GM18517 (cell line): ENCODE measurements at regions not wholly inside any gene's neighbourhood (a gene's known extent, or its start where the extent isn't known, plus 50 kb on each side); places are given as distances from the start of the nearest gene placed in this dataset.

Experiments used
- ATAC-seq: cut with Tn5 transposase; IDR thresholded peaks from one replicate; pipeline ENCODE4 v1.9.1; 2021; ENCODE audit warnings: mild to moderate bottlenecking, moderate library complexity; ENCODE audit not compliant: unreplicated experiment

DNA sequence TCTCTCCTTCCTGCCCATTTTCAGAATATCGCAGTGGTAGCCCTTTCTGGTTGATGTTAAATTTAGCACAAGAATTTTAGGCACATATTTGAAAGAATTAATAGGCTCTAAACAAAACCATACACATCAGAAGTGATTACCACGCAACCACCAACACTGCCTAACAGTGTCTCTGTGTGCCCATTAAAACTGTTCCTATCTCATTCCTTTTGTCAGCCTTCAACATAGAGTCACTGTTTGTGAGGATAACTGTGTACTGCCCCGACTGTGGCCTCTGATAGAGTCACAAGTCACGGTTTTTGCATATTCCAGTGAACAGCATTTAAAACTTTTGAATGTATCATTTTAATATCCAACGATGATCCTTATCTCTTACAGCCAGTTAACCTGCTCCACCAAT, 116.8 kb upstream of the TNFAIP3 start:
- no peak for ATAC-seq

DNA sequence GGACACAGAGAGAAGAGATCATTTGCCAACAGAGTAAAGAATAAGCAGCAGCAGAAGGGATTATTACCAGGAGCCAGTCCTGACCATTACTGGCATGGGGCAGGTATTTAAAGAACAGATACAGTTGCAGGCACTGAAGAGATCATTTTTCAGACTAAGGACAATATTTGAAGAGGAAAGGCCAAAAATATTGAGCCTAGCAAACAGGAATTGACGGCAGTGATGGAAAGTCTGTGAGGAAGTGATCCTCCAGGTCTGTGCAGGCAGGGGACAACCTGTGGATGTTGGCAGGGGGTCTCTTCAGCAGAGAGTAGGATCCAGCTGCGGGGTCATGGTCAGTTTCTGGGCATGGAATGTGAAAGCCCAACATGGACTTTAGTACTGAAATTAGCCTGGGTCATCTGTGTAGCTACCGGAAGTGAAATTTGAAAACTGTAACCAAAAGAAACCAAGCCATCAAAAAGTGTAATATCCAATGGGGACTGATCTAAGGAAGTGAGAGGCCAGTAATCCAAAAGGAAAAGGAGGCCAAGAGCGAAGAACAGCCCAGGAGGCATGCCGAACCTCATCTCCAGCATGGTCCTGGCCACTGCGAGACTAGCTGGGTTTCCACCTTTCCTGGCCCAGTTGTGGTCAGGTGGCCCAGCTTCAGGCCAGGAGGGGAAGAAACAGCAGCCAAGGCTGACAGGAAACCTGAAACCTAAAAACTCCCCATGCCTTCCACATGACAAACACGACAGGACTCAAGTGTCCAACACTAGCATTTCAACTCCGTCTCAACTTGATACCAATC, 115.1 kb upstream of the TNFAIP3 start:
- no peak for ATAC-seq

DNA sequence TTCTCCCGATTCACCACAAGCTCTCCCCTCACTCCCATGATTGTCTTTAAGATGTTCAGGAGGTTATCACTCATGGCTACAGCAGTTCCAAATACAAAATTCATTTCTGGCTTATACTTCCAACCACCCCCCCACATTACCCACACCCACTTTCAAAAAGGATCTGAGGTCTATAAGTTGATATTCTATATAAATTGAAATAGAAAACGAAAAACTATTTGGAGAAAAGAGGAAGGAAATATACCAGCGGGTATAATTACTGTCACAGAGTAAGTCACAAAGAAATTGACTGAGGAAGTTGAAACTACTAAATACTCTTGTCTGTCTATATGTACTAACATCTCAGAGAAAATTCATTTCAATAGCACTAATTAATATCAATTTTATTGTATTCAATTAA, 112.7 kb upstream of the TNFAIP3 start:
- peak; percentile 68 for ATAC-seq

DNA sequence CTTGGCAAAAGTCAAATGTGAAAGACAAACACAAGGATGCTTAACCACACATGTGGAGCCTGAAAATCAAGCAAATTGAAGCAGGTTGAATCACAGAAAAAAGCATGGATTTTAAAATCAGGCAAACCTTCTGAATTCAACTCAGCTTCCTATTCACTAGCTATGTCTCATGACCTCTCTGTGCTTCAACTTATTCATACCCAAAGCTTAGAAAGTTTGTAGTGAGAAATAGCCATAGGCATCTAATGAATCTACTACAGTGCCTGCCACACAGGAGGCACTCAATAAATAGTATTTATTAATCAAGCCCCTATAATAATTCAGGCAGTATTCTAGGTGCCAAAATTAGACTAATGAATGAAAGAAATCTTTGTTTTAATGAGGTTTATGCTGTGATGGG, 112.2 kb upstream of the TNFAIP3 start:
- peak; percentile 31 for ATAC-seq

DNA sequence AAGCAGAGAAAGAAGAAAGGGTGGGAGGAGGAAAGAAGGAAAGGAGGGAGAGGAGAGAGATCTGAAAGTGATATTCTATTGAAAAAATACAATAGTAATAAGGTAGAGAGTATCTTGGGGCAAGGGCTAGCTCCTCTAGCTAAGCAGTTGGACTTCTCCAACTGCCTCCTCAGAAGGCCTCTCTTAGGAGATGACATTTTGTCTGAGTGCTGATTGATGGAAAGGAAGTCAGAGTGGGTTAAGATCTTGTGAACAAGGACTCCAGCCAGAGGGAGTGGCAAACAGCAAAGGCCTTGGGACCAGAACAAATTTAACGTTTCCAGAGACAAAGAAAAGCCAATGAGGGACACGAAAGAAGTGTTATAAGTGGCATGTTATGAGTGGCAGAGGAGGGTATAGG, 111.8 kb upstream of the TNFAIP3 start:
- no peak for ATAC-seq

DNA sequence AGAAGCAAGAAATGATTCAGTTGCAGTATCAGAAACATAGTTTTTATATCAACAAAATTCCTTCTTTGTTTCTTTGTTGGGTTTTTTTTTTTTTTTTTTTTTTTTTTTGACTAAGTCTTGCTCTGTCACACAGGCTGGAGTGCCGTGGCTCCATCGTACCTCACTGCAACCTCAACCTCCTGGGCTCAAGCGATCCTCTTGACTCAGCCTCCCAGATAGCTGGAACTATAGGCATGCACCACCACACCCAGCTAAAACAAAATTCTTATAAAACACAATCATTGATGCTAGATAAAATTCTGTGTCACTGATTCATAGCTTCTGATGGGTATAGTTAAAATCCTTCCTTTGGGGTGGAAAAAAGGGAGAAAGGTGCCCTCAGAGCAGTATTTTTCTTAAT, 110.3 kb upstream of the TNFAIP3 start:
- no peak for ATAC-seq

DNA sequence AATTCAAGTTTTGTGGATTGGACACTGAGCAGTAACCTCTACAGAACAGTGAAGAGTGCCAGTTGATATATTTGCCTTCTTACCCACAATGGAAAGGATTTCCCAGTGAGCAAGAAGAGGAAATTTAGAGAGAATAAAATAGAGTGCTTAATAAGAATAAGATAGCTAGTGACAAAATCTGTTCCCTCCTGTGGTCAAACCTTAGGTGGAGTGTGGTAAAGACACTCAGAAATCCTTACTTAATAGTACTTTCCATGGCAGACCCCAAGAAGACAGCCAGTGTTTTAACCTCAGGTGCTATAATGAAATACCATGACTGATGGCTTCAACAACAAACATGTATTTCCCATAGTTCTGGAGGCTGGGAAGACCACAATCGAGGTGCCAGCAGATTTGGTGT, 108.4 kb upstream of the TNFAIP3 start:
- ATAC-seq, result no peak

DNA sequence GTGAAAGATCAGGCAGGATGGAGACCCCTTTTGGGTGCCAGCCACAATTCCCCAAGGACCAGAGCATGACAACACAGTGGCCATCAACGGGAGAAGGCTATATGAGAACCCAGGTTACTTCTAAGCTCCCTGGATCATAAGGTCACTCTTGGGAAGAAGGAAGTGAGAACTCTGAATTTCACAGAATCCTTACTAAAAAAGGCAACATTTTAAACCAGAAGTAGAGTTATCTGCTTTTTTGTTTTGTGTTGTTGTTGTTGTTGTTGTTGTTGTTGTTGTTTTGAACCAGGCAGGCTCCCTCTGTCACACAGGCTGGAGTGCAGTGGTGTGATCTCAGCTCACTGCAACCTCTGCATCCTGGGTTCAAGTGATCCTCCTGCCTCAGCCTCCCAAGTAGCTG, 107.4 kb upstream of the TNFAIP3 start:
- no peak for ATAC-seq

DNA sequence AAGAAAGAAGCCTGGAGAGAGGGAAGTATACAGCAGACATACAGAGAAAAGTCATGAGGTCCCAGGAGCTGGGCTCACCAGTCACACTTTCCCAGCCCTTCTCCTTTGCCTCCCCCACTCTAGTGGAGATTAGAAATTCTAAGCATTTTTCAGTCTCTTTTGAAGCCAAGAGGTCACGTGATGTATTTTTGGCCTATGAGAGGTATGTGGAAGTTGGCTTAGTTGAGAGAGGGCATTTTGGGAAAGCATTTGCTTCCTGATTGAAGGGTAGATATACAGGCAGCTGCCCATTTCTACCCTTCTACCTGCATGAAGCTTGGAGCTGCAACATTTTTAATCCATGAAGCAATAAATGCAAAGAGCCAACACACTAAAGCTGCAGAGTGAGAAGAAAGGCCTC, 106.0 kb upstream of the TNFAIP3 start:
- ATAC-seq, result no peak

DNA sequence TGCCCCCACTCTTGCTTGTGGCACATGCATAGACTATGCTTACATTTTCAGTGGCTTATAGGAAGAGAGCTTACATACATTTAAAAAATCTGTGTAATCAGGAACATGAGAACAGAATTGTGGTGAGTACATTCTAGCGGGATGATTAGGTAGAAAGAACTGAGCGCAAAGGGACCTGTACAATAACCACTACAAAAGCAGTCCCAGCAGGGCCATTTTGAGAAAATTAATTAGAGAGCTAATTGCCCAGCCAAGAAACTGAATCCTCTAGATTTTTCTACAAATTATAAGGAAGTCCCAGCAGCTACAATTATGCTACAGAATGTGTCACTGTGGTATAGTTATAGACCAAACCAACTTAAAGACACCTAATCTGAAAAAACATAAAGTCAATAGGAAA, 105.6 kb upstream of the TNFAIP3 start:
- no peak for ATAC-seq

DNA sequence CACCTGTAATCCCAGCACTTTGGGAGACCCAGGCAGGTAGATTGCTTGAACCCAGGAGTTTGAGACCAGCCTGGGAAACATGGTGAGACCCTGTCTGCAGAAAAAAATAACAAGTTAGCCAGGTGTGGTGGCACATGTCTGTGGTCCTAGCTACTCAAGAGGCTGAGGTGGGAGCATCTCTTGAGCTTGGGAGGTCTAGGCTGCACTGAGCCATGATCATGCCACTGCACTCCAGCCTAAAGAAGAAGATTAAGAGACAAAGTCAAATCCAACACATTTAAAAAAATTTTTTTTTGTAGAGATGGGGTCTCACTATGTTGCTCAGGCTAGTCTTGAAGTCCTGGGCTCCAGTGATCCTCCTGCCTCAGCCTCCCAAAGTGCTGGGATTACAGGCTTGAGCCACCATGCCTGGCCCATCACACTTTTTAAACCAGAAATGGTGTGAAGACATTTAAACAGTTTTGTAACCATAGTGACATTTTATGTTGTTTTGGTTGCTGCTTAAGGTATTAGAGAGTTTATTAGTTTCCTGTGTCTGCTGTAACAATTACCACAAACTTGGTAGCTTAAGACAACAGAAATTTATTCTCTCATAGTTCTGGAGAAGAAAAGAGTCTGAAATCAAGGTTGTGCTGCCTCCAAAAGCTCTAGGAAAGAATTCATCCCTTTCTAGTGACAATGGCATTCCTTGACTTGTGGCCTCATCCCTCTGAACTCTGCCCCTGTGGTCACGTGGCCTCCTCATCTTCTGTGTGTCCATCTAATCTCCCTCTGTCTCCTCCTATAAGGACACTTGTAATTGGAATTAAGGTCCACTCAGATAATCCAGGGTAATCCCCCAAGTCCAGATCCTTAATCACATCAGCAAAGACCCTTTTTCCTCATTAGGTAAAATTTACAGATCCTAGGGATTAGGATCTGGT, 104.6 kb upstream of the TNFAIP3 start:
- no peak for ATAC-seq

DNA sequence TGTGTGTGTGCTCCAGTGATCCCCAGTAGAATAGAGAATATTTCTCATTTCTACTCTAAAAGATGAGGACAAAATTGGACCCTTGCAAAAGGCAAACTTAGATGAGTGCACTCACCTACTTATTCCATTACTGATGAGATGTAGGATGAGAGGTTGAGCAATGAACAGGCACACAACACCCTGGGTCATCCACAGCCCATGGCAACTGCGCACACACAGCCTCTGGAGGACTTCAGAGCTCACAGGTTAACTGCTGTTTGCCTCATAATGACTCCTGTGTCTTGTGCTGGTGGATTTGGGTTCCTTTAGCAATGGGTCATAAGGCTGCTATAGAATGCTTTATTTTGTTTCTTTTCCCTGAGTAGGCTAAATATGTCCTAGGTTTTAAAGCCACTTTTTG, 103.6 kb upstream of the TNFAIP3 start:
- ATAC-seq, result no peak

DNA sequence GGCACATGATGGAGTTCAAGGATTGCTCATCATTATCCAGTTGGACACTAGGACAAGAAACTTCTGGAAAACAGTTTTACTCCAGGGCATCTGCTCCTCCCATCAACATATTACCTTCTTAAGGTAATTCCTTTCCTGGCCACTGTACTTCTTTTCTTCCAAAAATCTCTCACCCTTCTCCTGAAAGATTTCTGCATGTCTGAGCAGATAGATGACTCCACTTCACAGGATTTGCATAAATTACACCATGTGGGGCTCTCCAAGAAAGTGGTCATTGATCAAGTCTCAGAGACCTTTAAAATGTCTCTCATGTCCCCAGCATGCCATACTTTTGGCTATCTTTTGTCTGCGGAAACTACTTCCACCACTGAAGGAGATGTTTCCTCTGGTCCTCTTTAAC, 103.2 kb upstream of the TNFAIP3 start:
- no peak for ATAC-seq

DNA sequence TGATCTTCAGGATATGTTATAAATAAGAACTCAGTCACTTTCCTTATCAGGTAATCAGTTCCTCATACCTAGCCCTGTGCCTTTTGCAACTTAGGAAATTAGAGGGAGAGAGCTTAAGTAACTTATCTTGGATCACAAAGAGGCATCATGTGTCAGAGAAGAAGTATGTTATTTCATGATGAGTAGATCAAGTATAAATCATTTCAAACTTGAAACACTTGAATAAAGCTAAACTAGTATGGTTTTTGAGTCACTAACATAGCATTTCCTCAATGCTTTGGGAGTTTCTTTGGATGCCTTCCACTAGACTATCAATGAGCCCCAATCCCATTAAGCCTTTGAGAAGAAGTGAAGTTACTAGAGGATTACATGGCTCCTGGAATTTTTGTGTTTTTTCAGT, 102.6 kb upstream of the TNFAIP3 start:
- ATAC-seq, result no peak

DNA sequence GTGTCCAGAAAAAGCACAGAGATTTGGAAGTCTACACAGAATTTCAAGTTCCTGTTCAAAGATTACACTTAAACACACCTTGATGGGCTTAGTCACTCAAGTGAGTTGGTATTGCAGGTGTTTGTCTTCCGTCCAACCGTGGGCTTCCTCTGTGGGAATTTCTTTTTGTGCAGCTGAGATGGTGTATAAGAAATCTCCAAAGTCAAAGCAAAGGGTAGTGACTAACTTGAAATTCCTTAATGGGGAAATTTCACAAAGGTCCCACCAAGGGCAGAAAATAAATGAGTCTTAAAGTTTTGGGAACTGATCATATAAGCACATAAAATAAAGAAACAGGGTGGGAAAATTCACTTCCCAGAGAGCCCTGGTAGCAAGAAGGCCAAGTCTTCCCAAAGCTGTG, 102.0 kb upstream of the TNFAIP3 start:
- ATAC-seq, result no peak

DNA sequence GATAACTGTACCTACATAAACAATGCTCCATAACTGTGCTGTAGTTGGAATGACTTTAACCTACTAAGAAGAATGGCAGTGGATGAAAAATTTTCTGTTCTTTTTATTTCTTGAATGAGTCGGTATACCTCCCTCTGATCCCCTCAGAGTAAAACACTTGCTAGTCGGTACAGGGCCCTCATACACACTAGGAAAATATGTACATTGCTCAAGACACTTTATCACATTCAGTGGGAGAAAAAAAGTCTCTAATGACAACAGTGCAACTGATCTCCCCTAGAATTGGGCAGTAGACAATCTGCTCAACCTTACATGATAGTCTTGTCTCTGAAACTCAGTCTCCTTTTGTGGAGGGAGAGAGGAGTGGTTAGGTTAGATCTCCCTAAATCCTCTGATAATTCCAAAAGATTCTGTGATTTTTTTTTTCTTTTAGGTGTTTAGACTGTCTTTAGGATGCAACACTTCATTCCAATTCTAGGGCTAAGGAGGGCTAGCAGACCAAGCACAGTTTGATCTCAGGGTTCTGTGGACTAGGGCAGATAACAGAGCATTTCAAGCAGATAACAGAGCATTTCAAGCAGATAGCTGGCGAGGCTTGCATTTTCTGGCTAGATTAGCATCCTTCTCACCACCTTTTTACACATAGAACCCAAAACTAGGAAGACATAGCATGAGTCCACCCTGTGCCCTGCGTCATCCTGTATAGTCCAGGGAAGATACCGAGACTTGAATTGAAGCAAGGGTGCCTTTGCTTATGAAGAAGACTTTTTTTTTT, 100.3 kb upstream of the TNFAIP3 start:
- ATAC-seq, result no peak

DNA sequence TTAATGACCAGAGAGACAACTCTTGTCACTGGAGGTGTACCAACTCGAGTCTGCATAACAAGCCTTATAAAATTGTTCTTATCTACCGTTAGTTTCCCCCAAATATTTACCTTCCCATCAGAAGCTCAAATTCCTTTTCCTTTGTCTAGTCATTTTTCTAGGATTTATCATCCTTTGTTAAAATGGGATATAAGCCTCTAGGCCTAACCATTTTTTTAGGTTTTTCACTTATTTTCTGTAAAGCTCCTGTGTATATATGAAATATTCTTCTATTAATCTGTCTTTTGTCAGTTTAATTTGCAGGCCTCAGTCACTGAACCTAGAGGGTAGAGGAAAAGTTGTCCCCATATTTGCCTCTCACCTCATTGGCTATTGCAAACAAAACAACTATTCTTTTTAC, 99.6 kb upstream of the TNFAIP3 start:
- no peak for ATAC-seq

DNA sequence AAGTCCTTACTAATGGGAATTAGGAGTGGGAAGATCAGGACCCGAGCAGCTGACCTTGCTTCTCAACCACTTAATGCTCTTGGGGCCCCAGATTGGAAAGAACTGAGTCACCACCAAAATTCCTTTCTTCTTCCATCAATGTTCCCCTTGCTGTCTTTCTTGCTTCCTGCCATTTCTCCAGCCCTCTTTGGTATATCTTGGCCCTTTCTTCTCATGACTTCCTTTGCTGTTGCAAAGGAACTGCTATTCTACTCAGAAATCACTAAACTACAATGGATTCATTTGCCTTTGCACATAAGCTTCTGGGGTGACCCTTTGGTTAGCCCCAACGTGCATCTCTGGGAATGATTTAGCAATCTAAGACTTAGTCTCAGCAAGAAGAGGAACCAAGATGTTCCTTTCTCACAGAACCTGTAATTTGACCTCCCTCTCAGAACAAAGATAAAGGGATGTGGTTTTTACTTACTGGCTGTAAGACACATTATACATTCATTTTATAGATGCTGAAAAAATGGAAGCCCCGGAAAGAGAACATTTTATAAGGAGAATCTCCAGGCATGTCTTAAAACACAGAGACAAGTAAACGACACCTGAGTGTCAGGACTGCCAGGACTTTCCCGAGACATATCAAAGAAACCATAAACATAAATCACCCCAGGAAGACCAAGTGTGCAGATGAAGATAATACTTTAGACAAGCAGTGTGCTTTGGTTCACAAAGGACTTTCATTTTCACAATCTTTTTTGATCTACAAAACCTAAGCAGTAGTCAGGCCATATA, 99.0 kb upstream of the TNFAIP3 start:
- ATAC-seq, result peak; percentile 80

DNA sequence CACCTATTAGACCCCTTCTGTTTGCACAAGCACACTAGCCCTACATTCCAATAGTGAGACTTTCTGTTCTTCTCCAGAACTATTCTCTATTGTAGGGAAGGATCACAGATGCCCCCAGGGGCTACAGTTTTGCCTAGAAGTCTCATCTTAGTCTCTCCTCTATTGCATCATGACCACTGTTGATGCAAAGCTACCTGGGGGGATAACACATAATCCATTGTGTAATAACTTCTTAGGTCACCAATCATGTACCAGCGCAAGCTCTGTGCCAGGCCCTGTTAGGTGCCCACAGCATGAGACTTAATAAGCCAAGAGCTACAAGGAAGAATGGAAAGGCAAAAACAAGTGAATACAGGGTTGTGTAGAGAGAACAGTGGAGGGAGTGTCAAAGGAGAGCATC, 98.1 kb upstream of the TNFAIP3 start:
- ATAC-seq, result no peak

DNA sequence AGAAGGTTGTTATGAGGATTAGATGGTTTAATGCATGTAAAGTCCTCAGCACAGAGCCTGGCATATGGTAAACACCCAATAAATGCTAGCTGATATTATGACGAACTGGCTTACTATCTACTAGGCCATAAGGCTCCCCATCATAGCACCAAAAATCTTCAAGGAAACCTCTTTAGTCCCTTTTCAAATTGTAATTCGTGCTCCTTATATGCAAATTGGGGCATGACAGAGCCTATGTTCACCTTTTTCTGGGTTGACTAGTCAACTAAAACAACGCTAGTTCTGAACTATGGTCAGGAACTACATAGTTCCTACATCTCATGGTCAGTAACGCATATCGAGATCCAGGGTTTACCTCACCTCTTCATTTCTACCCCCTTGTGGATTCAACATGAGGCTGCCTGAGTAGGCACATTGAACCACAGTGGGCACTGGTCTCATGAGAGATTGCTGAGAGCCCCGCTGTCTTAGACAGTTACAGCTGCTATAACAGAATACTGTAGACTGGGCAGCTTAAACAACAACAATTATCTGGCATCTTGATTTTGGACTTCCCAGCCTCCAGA, 97.2 kb upstream of the TNFAIP3 start:
- ATAC-seq, result no peak
